ENCODE measurements at regions not wholly inside any gene's neighbourhood (a gene's known extent, or its start where the extent isn't known, plus 50 kb on each side); places are given as distances from the start of the nearest gene placed in this dataset.

GRCh38 chr16:87196231-87196630 is 121.0 kb downstream of the C16orf95 start:
- no peak overlapping the region for H3K9ac ChIP-seq (ENCODE audit: low read length)
- H3K4me3 Mint-ChIP-seq (ENCODE audit: unreplicated experiment) = no peak overlapping the region
- no peak overlapping the region for H2AFZ ChIP-seq (ENCODE audit: low read depth, low read length)
- H3K79me2 ChIP-seq (ENCODE audit: insufficient read depth, low read length) = no peaks in the 10 kb centered on the region
- H3K4me3 ChIP-seq (ENCODE audit: insufficient read depth, low read depth, low read length) = no peak overlapping the region
- no peaks in the 10 kb centered on the region for H3K27me3 ChIP-seq (ENCODE audit: insufficient read depth, low read length)
- no peak overlapping the region for H3K27ac ChIP-seq (ENCODE audit: low read depth, low read length)
- peaks cover 2% of the 10 kb centered on the region for H3K27me3 Mint-ChIP-seq (ENCODE audit: low read depth, unreplicated experiment)
- no peak overlapping the region for H3K4me2 ChIP-seq (ENCODE audit: low read length)
- peaks cover 8% of the 10 kb centered on the region for H3K4me1 Mint-ChIP-seq (ENCODE audit: low read depth, unreplicated experiment)
- H3K9me3 ChIP-seq (ENCODE audit: insufficient read depth, low read depth, low read length) = no peaks in the 10 kb centered on the region
- H3K4me1 ChIP-seq (ENCODE audit: insufficient read depth, low read length) = peaks cover 17% of the 10 kb centered on the region
- DNase-seq (ENCODE audit: low read depth) (no peak), FAIRE-seq (no peak)
- TF ChIP-seq CTCF (IDR thresholded peaks at IDR 0.05; ENCODE audit: insufficient read depth, low read depth, low read length) (no peak), EZH2 (IDR thresholded peaks at IDR 0.05; ENCODE audit: insufficient read depth, low read length) (no peak)
- H3K36me3 Mint-ChIP-seq (ENCODE audit: low read depth, unreplicated experiment) = no peaks in the 10 kb centered on the region
- H3K9me3 Mint-ChIP-seq (ENCODE audit: unreplicated experiment) = peaks cover 4% of the 10 kb centered on the region
- H3K36me3 ChIP-seq (ENCODE audit: insufficient read depth, low read length) = no peaks in the 10 kb centered on the region
- no peak overlapping the region for H3K27ac Mint-ChIP-seq (ENCODE audit: unreplicated experiment)
- no peaks in the 10 kb centered on the region for H4K20me1 ChIP-seq (ENCODE audit: insufficient read depth, low read length)

GRCh38 chr16:87196661-87197060 is 120.5 kb downstream of the C16orf95 start:
- H2AFZ ChIP-seq (ENCODE audit: low read depth, low read length) = no peak overlapping the region
- H3K4me1 Mint-ChIP-seq (ENCODE audit: low read depth, unreplicated experiment) = peaks cover 10% of the 10 kb centered on the region

More at GRCh38 chr16:87196661-87197060, 120.5 kb downstream of the C16orf95 start:
- Mint-ChIP-seq H3K36me3 (ENCODE audit: low read depth, unreplicated experiment) (no peaks in the 10 kb centered on the region), H3K27ac (ENCODE audit: unreplicated experiment) (no peak overlapping the region), H3K27me3 (ENCODE audit: low read depth, unreplicated experiment) (peaks cover 2% of the 10 kb centered on the region), H3K4me3 (ENCODE audit: unreplicated experiment) (no peak overlapping the region), H3K9me3 (ENCODE audit: unreplicated experiment) (peaks cover 4% of the 10 kb centered on the region)
- Histone ChIP-seq H3K4me1 (ENCODE audit: insufficient read depth, low read length) (peaks cover 20% of the 10 kb centered on the region), H3K9ac (ENCODE audit: low read length) (no peak overlapping the region), H3K4me3 (ENCODE audit: insufficient read depth, low read depth, low read length) (no peak overlapping the region), H3K27me3 (ENCODE audit: insufficient read depth, low read length) (no peaks in the 10 kb centered on the region), H3K27ac (ENCODE audit: low read depth, low read length) (no peak overlapping the region), H3K79me2 (ENCODE audit: insufficient read depth, low read length) (no peaks in the 10 kb centered on the region), H3K4me2 (ENCODE audit: low read length) (no peak overlapping the region), H3K36me3 (ENCODE audit: insufficient read depth, low read length) (no peaks in the 10 kb centered on the region), H3K9me3 (ENCODE audit: insufficient read depth, low read depth, low read length) (no peaks in the 10 kb centered on the region), H4K20me1 (ENCODE audit: insufficient read depth, low read length) (no peaks in the 10 kb centered on the region)
- DNase-seq (ENCODE audit: low read depth) (no peak), FAIRE-seq (no peak)
- TF ChIP-seq EZH2 (IDR thresholded peaks at IDR 0.05; ENCODE audit: insufficient read depth, low read length) = no peak
- no peak for TF ChIP-seq CTCF (IDR thresholded peaks at IDR 0.05; ENCODE audit: insufficient read depth, low read depth, low read length)

Data from astrocyte (in vitro differentiated cells and primary cell).